Neuron (in vitro differentiated cells): ENCODE measurements at regions not wholly inside any gene's neighbourhood (a gene's known extent, or its start where the extent isn't known, plus 50 kb on each side); places are given as distances from the start of the nearest gene placed in this dataset.

ENCODE experiments used
- H2AFZ ChIP-seq: one replicate; pipeline ENCODE4 v1.6.1; 2013; ENCODE audit warnings: low read depth, mild to moderate bottlenecking, inconsistent platforms, low read length, moderate library complexity
- H3K27me3 ChIP-seq: one replicate; pipeline ENCODE4 v1.6.1; 2013; ENCODE audit warnings: low read length; ENCODE audit not compliant: insufficient read depth
- H3K36me3 ChIP-seq: one replicate; pipeline ENCODE4 v1.6.1; 2013; ENCODE audit warnings: low read length; ENCODE audit not compliant: insufficient read depth
- H3K4me1 ChIP-seq: one replicate; pipeline ENCODE4 v1.6.1; 2013; ENCODE audit warnings: low read length; ENCODE audit not compliant: insufficient read depth
- H3K4me3 ChIP-seq: 2 replicates; pipeline ENCODE4 v1.5.1; 2013; ENCODE audit warnings: mild to moderate bottlenecking, low read length, moderate library complexity
- H3K9me3 ChIP-seq: one replicate; pipeline ENCODE4 v1.6.1; 2013; ENCODE audit warnings: low read length

DNA sequence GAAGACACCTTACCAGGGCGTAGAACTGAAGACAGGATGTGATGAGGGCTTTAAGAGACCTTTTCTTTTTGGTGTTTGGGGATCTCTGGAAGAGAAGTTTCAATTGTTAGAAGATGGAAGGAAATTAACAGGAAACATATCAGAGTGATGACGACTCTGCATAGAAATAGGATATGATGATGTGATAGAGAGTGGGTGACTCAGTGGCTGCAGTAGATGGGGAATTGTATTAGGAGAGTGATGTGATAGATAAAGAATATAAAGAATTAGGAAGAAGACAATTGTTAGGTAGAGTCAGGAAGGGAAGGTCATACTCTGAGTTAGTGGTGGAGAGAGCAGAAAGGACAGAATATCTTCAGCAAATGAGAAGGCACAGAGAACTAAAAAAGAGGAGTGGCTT is 593.9 kb downstream of the NYAP2 start:
- no peaks in the 10 kb centered on the region for H3K27me3 ChIP-seq
- no peak overlapping the region for H2AFZ ChIP-seq
- no peaks in the 10 kb centered on the region for H3K9me3 ChIP-seq
- H3K4me1 ChIP-seq, result no peaks in the 10 kb centered on the region
- H3K4me3 ChIP-seq, result no peak overlapping the region
- H3K36me3 ChIP-seq, result no peaks in the 10 kb centered on the region

- H3K36me3 ChIP-seq, result no peaks in the 10 kb centered on the region
- H3K4me3 ChIP-seq, result no peak overlapping the region
- H3K4me1 ChIP-seq, result no peaks in the 10 kb centered on the region
- H2AFZ ChIP-seq, result no peak overlapping the region
- H3K9me3 ChIP-seq, result no peaks in the 10 kb centered on the region
- no peaks in the 10 kb centered on the region for H3K27me3 ChIP-seq
Observed at GRCh38 chr2:225989809-225990208, 590.3 kb downstream of the NYAP2 start.

- peaks cover 2% of the 10 kb centered on the region for H3K9me3 ChIP-seq
- no peak overlapping the region for H2AFZ ChIP-seq
- H3K4me1 ChIP-seq, result no peaks in the 10 kb centered on the region
- H3K27me3 ChIP-seq, result no peaks in the 10 kb centered on the region
- H3K4me3 ChIP-seq, result no peak overlapping the region
- H3K36me3 ChIP-seq, result no peaks in the 10 kb centered on the region
Observed at GRCh38 chr2:225980372-225980771, 580.9 kb downstream of the NYAP2 start.

DNA sequence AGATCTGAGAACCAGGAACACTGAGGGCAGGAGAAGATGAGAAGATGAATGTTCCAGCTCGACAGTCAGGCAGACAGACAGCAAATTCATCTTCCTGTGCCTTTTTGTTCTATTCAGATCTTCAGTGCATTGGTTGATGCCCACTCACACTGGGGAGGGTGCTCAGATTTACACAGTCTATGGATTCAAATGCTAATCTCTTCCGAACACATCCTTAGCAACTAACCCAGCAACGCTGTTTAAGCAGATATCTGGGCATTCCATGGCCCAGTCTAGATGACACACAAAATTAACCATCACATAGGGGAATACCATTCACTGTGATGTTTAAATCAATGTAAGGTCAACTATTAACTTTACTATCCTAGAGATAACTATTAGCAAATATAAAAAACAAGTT is 571.9 kb downstream of the NYAP2 start:
- no peaks in the 10 kb centered on the region for H3K27me3 ChIP-seq
- H3K4me1 ChIP-seq, result peaks cover 9% of the 10 kb centered on the region
- no peaks in the 10 kb centered on the region for H3K36me3 ChIP-seq
- H3K9me3 ChIP-seq, result no peaks in the 10 kb centered on the region
- no peak overlapping the region for H3K4me3 ChIP-seq
- no peak overlapping the region for H2AFZ ChIP-seq

- Histone ChIP-seq H3K27me3 (no peaks in the 10 kb centered on the region), H2AFZ (no peak overlapping the region), H3K9me3 (no peaks in the 10 kb centered on the region)
Observed at GRCh38 chr2:225948903-225949302, 549.4 kb downstream of the NYAP2 start.

DNA sequence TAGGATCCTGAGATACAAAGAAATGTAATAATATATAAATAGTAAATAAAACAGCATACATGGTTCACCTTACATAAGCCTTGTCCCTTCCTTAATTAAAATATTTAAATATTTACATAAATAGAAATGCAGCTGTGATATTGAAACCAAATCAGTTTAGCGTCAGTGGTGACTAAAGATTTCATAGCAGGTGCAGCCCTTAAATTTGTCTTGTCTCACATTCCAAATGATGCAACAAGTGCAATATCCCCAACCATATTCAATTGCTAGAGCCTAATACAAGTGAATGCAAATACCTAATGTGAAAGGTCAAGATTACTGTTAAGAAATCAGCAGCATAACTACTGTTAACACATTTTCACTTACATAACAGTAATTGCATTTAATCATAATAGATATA is 539.5 kb downstream of the NYAP2 start:
- Histone ChIP-seq H3K36me3 (no peaks in the 10 kb centered on the region), H3K27me3 (no peaks in the 10 kb centered on the region), H2AFZ (no peak overlapping the region), H3K4me3 (no peak overlapping the region), H3K9me3 (no peaks in the 10 kb centered on the region), H3K4me1 (no peaks in the 10 kb centered on the region)

More at GRCh38 chr2:225948903-225949302, 549.4 kb downstream of the NYAP2 start:
- Histone ChIP-seq H3K36me3 (no peaks in the 10 kb centered on the region), H3K4me3 (no peak overlapping the region), H3K4me1 (no peaks in the 10 kb centered on the region)

GRCh38 chr2:225937625-225938187 is 538.2 kb downstream of the NYAP2 start:
- Histone ChIP-seq H3K36me3 (no peaks in the 10 kb centered on the region), H3K9me3 (no peaks in the 10 kb centered on the region), H2AFZ (no peak overlapping the region), H3K27me3 (no peaks in the 10 kb centered on the region), H3K4me3 (no peak overlapping the region), H3K4me1 (no peaks in the 10 kb centered on the region)

DNA sequence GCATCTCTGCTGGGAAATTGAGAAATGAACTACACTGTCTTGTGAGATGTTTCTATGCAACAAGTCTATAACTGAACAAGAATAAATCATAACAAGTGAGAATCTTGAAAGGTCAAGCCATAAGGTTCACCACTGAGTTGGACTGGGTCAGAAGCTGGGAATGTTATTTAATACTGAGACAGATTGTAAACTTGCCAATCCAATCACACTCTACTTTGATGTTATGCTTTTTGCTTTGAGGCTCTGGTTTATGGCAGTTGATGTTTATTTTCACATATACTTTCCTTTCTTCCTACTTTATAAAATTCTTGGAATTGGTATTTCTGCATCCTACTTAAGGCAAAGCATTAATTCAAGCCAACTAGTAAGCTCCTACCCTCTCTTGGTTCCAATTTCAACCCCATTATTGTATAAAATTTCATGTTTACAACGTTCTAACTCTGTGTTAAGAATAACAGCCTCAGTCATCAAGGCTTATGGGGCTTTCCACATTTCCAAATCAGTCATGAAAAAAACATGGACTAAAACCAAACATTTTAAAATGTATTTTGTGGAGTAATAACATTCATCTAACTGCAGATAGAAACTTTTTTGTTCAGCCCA is 533.4 kb downstream of the NYAP2 start:
- no peaks in the 10 kb centered on the region for H3K36me3 ChIP-seq
- H3K4me1 ChIP-seq, result no peaks in the 10 kb centered on the region
- no peak overlapping the region for H3K4me3 ChIP-seq
- H2AFZ ChIP-seq, result no peak overlapping the region
- no peaks in the 10 kb centered on the region for H3K27me3 ChIP-seq
- H3K9me3 ChIP-seq, result no peaks in the 10 kb centered on the region

DNA sequence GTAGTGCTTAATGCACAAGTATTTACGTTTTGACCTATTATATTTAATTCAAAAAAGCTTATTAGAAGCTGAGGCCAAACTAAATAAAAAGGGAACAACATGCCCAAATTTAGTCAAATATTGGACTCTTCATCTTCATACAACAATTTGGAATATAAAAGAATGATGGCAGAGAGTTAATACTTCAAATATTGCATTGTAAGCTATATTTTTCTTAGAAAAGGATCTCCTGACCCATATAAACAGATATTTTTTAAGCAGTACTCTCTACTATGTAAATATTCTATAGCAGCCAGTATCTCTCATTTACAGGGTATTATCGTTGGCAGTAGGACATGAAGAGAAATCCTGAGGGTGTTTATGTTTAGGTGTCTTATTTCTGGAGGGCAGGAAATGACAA is 531.2 kb downstream of the NYAP2 start:
- Histone ChIP-seq H3K9me3 (no peaks in the 10 kb centered on the region), H2AFZ (no peak overlapping the region), H3K4me3 (no peak overlapping the region), H3K27me3 (no peaks in the 10 kb centered on the region), H3K4me1 (no peaks in the 10 kb centered on the region), H3K36me3 (no peaks in the 10 kb centered on the region)

GRCh38 chr2:225920621-225921220 is 521.2 kb downstream of the NYAP2 start:
- Histone ChIP-seq H3K4me1 (no peaks in the 10 kb centered on the region), H3K4me3 (no peak overlapping the region), H3K27me3 (no peaks in the 10 kb centered on the region), H3K9me3 (no peaks in the 10 kb centered on the region), H3K36me3 (no peaks in the 10 kb centered on the region), H2AFZ (no peak overlapping the region)

GRCh38 chr2:225916692-225917091 is 517.2 kb downstream of the NYAP2 start:
- Histone ChIP-seq H3K4me3 (no peak overlapping the region), H3K4me1 (no peaks in the 10 kb centered on the region), H3K36me3 (no peaks in the 10 kb centered on the region), H3K27me3 (no peaks in the 10 kb centered on the region), H2AFZ (no peak overlapping the region), H3K9me3 (no peaks in the 10 kb centered on the region)

- Histone ChIP-seq H3K27me3 (no peaks in the 10 kb centered on the region), H3K36me3 (no peaks in the 10 kb centered on the region), H3K4me3 (no peak overlapping the region), H3K9me3 (no peaks in the 10 kb centered on the region), H3K4me1 (no peaks in the 10 kb centered on the region), H2AFZ (no peak overlapping the region)
Observed at GRCh38 chr2:225911019-225911418, 511.5 kb downstream of the NYAP2 start.

GRCh38 chr2:225895126-225895525 is 495.6 kb downstream of the NYAP2 start:
- Histone ChIP-seq H2AFZ (no peak overlapping the region), H3K9me3 (peaks cover 2% of the 10 kb centered on the region), H3K36me3 (no peaks in the 10 kb centered on the region), H3K4me1 (peaks cover 13% of the 10 kb centered on the region), H3K4me3 (no peak overlapping the region), H3K27me3 (no peaks in the 10 kb centered on the region)
